H9 (cell line): ENCODE measurements at regions not wholly inside any gene's neighbourhood (a gene's known extent, or its start where the extent isn't known, plus 50 kb on each side); places are given as distances from the start of the nearest gene placed in this dataset.

Experiments used
- DNase-seq: peaks from one replicate; pipeline ENCODE4 v3.0.0-alpha.2; 2017
- H2AFZ ChIP-seq: one replicate; pipeline ENCODE4 v1.6.1; 2013; ENCODE audit warnings: mild to moderate bottlenecking, low read length, control low read depth, moderate library complexity
- H2AK5ac ChIP-seq: 2 replicates; pipeline ENCODE4 v1.6.1; 2013; ENCODE audit warnings: low read length, control low read depth, mixed read lengths; ENCODE audit not compliant: insufficient read length
- H2BK120ac ChIP-seq: one replicate; pipeline ENCODE4 v1.6.1; 2013; ENCODE audit warnings: low read depth, mild to moderate bottlenecking, low read length, control low read depth, inconsistent platforms; ENCODE audit not compliant: poor library complexity, severe bottlenecking
- H2BK12ac ChIP-seq: 2 replicates; pipeline ENCODE4 v1.6.1; 2013; ENCODE audit warnings: low read length, control low read depth, mixed read lengths, low read depth; ENCODE audit not compliant: insufficient read length
- H2BK15ac ChIP-seq: 2 replicates; pipeline ENCODE4 v1.6.1; 2013; ENCODE audit warnings: low read depth, low read length, control low read depth
- H2BK20ac ChIP-seq: one replicate; pipeline ENCODE4 v1.6.1; 2013; ENCODE audit warnings: low read depth, mild to moderate bottlenecking, low read length, control low read depth, inconsistent platforms; ENCODE audit not compliant: poor library complexity, severe bottlenecking
- H2BK5ac ChIP-seq: 2 replicates; pipeline ENCODE4 v1.6.1; 2013; ENCODE audit warnings: low read length, control low read depth, mixed read lengths; ENCODE audit not compliant: insufficient read length
- H3K14ac ChIP-seq: 2 replicates; pipeline ENCODE4 v1.6.1; 2013; ENCODE audit warnings: low read length, control low read depth; ENCODE audit not compliant: insufficient read depth
- H3K18ac ChIP-seq: 2 replicates; pipeline ENCODE4 v1.6.1; 2013; ENCODE audit warnings: low read depth, mild to moderate bottlenecking, mixed read lengths, low read length, control low read depth; ENCODE audit not compliant: insufficient read length
- H3K23ac ChIP-seq: 2 replicates; pipeline ENCODE4 v1.6.1; 2013; ENCODE audit warnings: low read length, control low read depth, mixed read lengths, low read depth; ENCODE audit not compliant: insufficient read length
- H3K23me2 ChIP-seq: 2 replicates; pipeline ENCODE4 v1.6.1; 2013; ENCODE audit warnings: low read depth, mild to moderate bottlenecking, mixed read lengths, low read length, control low read depth; ENCODE audit not compliant: insufficient read length, poor library complexity, severe bottlenecking
- H3K27ac ChIP-seq: 2 replicates; pipeline ENCODE4 v1.5.1; 2013; ENCODE audit warnings: low read length, control low read depth, mixed read lengths, low read depth; ENCODE audit not compliant: insufficient read length
- H3K27me3 ChIP-seq: 2 replicates; pipeline ENCODE4 v1.6.1; 2013; ENCODE audit warnings: low read length, control low read depth, inconsistent platforms; ENCODE audit not compliant: insufficient read depth
- H3K4ac ChIP-seq: 2 replicates; pipeline ENCODE4 v1.6.1; 2013; ENCODE audit warnings: low read depth, mild to moderate bottlenecking, control low read depth, inconsistent platforms, low read length, moderate library complexity
- H3K4me1 ChIP-seq: 2 replicates; pipeline ENCODE4 v1.6.1; 2013; ENCODE audit warnings: low read length, control low read depth, inconsistent platforms; ENCODE audit not compliant: insufficient read depth
- H3K4me2 ChIP-seq: 2 replicates; pipeline ENCODE4 v1.6.1; 2013; ENCODE audit warnings: low read length, control low read depth, mixed read lengths; ENCODE audit not compliant: insufficient read length, insufficient read depth
- H3K56ac ChIP-seq: 2 replicates; pipeline ENCODE4 v1.6.1; 2013; ENCODE audit warnings: low read depth, mild to moderate bottlenecking, mixed read lengths, low read length, control low read depth; ENCODE audit not compliant: insufficient read length
- H3K79me1 ChIP-seq: 2 replicates; pipeline ENCODE4 v1.6.1; 2013; ENCODE audit warnings: low read depth, mild to moderate bottlenecking, moderate library complexity, low read length, control low read depth, inconsistent platforms; ENCODE audit not compliant: insufficient read depth, poor library complexity, severe bottlenecking
- H3K79me2 ChIP-seq: 2 replicates; pipeline ENCODE4 v1.6.1; 2013; ENCODE audit warnings: low read length, control low read depth, inconsistent platforms; ENCODE audit not compliant: insufficient read depth
- H3K9ac ChIP-seq: 2 replicates; pipeline ENCODE4 v1.6.1; 2013; ENCODE audit warnings: low read length, control low read depth, mixed read lengths; ENCODE audit not compliant: insufficient read length; ENCODE audit errors: extremely low read depth
- H3K9me3 ChIP-seq: one replicate; pipeline ENCODE4 v1.6.1; 2013; ENCODE audit warnings: low read depth, low read length, inconsistent platforms; ENCODE audit not compliant: control insufficient read depth
- H3T11ph ChIP-seq: one replicate; pipeline ENCODE4 v1.6.1; 2013; ENCODE audit warnings: mild to moderate bottlenecking, low read length, control low read depth, inconsistent platforms
- H4K20me1 ChIP-seq: one replicate; pipeline ENCODE4 v1.6.1; 2013; ENCODE audit not compliant: control insufficient read depth, insufficient read length, insufficient read depth
- H4K5ac ChIP-seq: 2 replicates; pipeline ENCODE4 v1.6.1; 2013; ENCODE audit warnings: low read depth, mild to moderate bottlenecking, mixed read lengths, low read length, control low read depth; ENCODE audit not compliant: insufficient read length
- H4K8ac ChIP-seq: replicated peaks from 2 replicates; pipeline ENCODE4 v1.6.1; 2013; ENCODE audit warnings: low read length, control low read depth, mixed read lengths, low read depth; ENCODE audit not compliant: insufficient read length
- H4K91ac ChIP-seq: 2 replicates; pipeline ENCODE4 v1.6.1; 2013; ENCODE audit warnings: low read depth, mild to moderate bottlenecking, moderate library complexity, mixed read lengths, low read length, control low read depth; ENCODE audit not compliant: insufficient read length
- H3K27ac Mint-ChIP-seq, 3 experiments: 2 replicates in 2 of 3; 3 replicates in 1 of 3; pipeline ENCODE4 v1.8.0; 2020 to 2021; ENCODE audit warnings: mixed read lengths in 3 of 3, mild to moderate bottlenecking in 1 of 3, moderate library complexity in 1 of 3
- H3K27me3 Mint-ChIP-seq: 2 replicates; pipeline ENCODE4 v1.8.0; 2021; ENCODE audit warnings: low read depth, mild to moderate bottlenecking, moderate library complexity, mixed read lengths
- H3K36me3 Mint-ChIP-seq, 3 experiments: 2 replicates in 2 of 3; 3 replicates in 1 of 3; pipeline ENCODE4 v1.8.0; 2020 to 2021; ENCODE audit warnings: low read depth in 3 of 3, mixed read lengths in 3 of 3; ENCODE audit not compliant: insufficient read depth in 1 of 3
- H3K4me1 Mint-ChIP-seq, 2 experiments: 2 replicates each; pipeline ENCODE4 v1.8.0; 2020; ENCODE audit warnings: mixed read lengths in 2 of 2
- H3K4me3 Mint-ChIP-seq, 2 experiments: 2 replicates in 1 of 2; 3 replicates in 1 of 2; pipeline ENCODE4 v1.8.0; 2020 to 2021; ENCODE audit warnings: mild to moderate bottlenecking in 2 of 2, mixed read lengths in 2 of 2, moderate library complexity in 1 of 2
- H3K9me3 Mint-ChIP-seq, 2 experiments: 2 replicates in 1 of 2; 3 replicates in 1 of 2; pipeline ENCODE4 v1.8.0; 2020; ENCODE audit warnings: mild to moderate bottlenecking in 2 of 2, mixed read lengths in 2 of 2, moderate library complexity in 1 of 2
- CTCF ChIP-seq: fragments of 200-600 bp; sonication (generic); conservative IDR thresholded peaks from 3 replicates; pipeline ENCODE4 v1.8.0; 2021; ENCODE audit warnings: antibody characterized with exemption, mild to moderate bottlenecking
- WGBS: extraction: QIAGEN DNeasy Blood & Tissue Kit; methylation state at CpG from one replicate; pipeline ENCODE4 v1.1.7; 2013; ENCODE audit warnings: missing lambda C conversion rate, low lambda C conversion rate, mixed read lengths; ENCODE audit not compliant: insufficient read length; ENCODE audit errors: extremely low coverage; 5-methylcytosine and 5-hydroxymethylcytosine counted together

- no peak overlapping the region for H3K18ac ChIP-seq
- TF ChIP-seq CTCF: no peak
- H3K23me2 ChIP-seq: no peaks in the 10 kb centered on the region
- H3K27me3 ChIP-seq: no peaks in the 10 kb centered on the region
- no peak overlapping the region for H4K5ac ChIP-seq
- H2AFZ ChIP-seq: no peak overlapping the region
- no CpG with 5 or more reads among the region's 7 CpGs for WGBS
- no peak overlapping the region for H4K8ac ChIP-seq
- no peak overlapping the region for H2AK5ac ChIP-seq
- no peak overlapping the region for H4K91ac ChIP-seq
- H2BK120ac ChIP-seq: no peak overlapping the region
- H2BK12ac ChIP-seq: no peak overlapping the region
- H3K4me1 ChIP-seq: no peaks in the 10 kb centered on the region
- no peak for DNase-seq
- H3K27ac ChIP-seq: no peak overlapping the region
- H3K9ac ChIP-seq: no peak overlapping the region
- no peak overlapping the region for H3K23ac ChIP-seq
- no peak overlapping the region for H2BK15ac ChIP-seq
- no peak overlapping the region for H3T11ph ChIP-seq
- no peaks in the 10 kb centered on the region for H4K20me1 ChIP-seq
- H3K9me3 ChIP-seq: no peaks in the 10 kb centered on the region
- H3K14ac ChIP-seq: no peak overlapping the region
- H3K4ac ChIP-seq: no peak overlapping the region
- H3K79me1 ChIP-seq: no peaks in the 10 kb centered on the region
- H3K27me3 Mint-ChIP-seq: no peaks in the 10 kb centered on the region; the same call in none of the 2 replicates
- no peaks in the 10 kb centered on the region for H3K79me2 ChIP-seq
- H3K4me1 Mint-ChIP-seq: no peaks in the 10 kb centered on the region
- no peak overlapping the region for H3K4me2 ChIP-seq
- H3K56ac ChIP-seq: no peak overlapping the region
- 0 out of 7 replicates have a peak overlapping the region, but pooled peaks of 1 of the 3 experiments have one; percentile 40 for H3K27ac Mint-ChIP-seq
- H3K36me3 Mint-ChIP-seq: no peaks in the 10 kb centered on the region
- no peak overlapping the region for H3K4me3 Mint-ChIP-seq
- no peak overlapping the region for H2BK20ac ChIP-seq
- H3K9me3 Mint-ChIP-seq: peaks cover 4 to 6% of the 10 kb centered on the region in 2 experiments; a peak in 4 of 5 replicates
- H2BK5ac ChIP-seq: no peak overlapping the region
Observed at GRCh38 chr15:31513178-31513577, 186.5 kb downstream of the KLF13 start.
